Body of pancreas (tissue), 4 donors: ENCODE measurements at regions not wholly inside any gene's neighbourhood (a gene's known extent, or its start where the extent isn't known, plus 50 kb on each side); places are given as distances from the start of the nearest gene placed in this dataset.

Experiments used
- ATAC-seq: fragments of 150-250 bp; one replicate; pipeline ENCODE4 v1.9.1; 2016
- DNase-seq, 4 donors: peaks; one replicate each; pipeline ENCODE4 v3.0.0-alpha.2; 2019
- H3K27ac ChIP-seq, 4 donors: fragments of 200-600 bp; sonication (generic); 1 replicate in 3 of 4; 2 replicates in 1 of 4; pipeline versions ENCODE4 v1.5.1 to v1.6.1; 2016 to 2019; ENCODE audit warnings: mild to moderate bottlenecking in 1 of 4, mixed read lengths in 1 of 4, moderate library complexity in 1 of 4
- H3K27me3 ChIP-seq, 2 donors: fragments of 200-600 bp; sonication (generic); one replicate each; pipeline ENCODE4 v1.6.0; 2016; ENCODE audit warnings: mild to moderate bottlenecking in 1 of 2
- H3K36me3 ChIP-seq, 2 donors: fragments of 200-600 bp; sonication (generic); replicated peaks in 1 of 2; 2 replicates each; pipeline ENCODE4 v1.5.1; 2016; ENCODE audit warnings: low read depth in 2 of 2; ENCODE audit not compliant: insufficient read depth in 1 of 2
- H3K4me1 ChIP-seq: fragments of 200-600 bp; sonication (generic); one replicate; pipeline ENCODE4 v1.6.0; 2016
- H3K4me3 ChIP-seq, 2 donors: fragments of 200-600 bp; sonication (generic); 1 replicate in 1 of 2; 2 replicates in 1 of 2; pipeline ENCODE4 v1.5.1; 2016 to 2019
- H3K9me3 ChIP-seq, 3 donors: fragments of 200-600 bp; sonication (generic); 1 replicate in 2 of 3; 2 replicates in 1 of 3; pipeline ENCODE4 v1.5.1; 2016
- CTCF ChIP-seq, 7 experiments: fragments of 450-650 bp in 4 of 7; fragments of 200-600 bp in 3 of 7; sonication (generic) in 3 of 7; IDR thresholded peaks; one replicate each; pipeline ENCODE4 v1.5.1; 2016 to 2019; ENCODE audit warnings: antibody characterized with exemption in 7 of 7
- POLR2A ChIP-seq, 3 donors: fragments of 450-650 bp; IDR thresholded peaks; one replicate each; pipeline ENCODE4 v1.6.1; 2016; ENCODE audit warnings: antibody characterized with exemption in 3 of 3, mild to moderate bottlenecking in 2 of 3
- WGBS, 2 donors: methylation state at CpG; one replicate each; pipeline ENCODE4 v1.1.5; 2017; 5-methylcytosine and 5-hydroxymethylcytosine counted together
- intact Hi-C: fragments of 100-400 bp; cut with DNase I; formaldehyde crosslinking; loops from one replicate; pipeline ENCODE4 v1.15.1; 2023

GRCh38 chr18:75880266-75880665 is 452.8 kb upstream of the SMIM21 start:
- no peaks in the 10 kb centered on the region for H3K4me1 ChIP-seq
- no peak overlapping the region for H3K27ac ChIP-seq
- no peak for ATAC-seq
- H3K27me3 ChIP-seq: no peaks in the 10 kb centered on the region
- H3K9me3 ChIP-seq: no peaks in the 10 kb centered on the region
- WGBS, 2 donors: 76 to 78% methylated on average over 10 to 12 of the region's 12 CpGs
- no peak overlapping the region for H3K4me3 ChIP-seq
- TF ChIP-seq CTCF (IDR thresholded peaks at IDR 0.05) (no peak), POLR2A (IDR thresholded peaks at IDR 0.05) (no peak)
- H3K36me3 ChIP-seq: no peaks in the 10 kb centered on the region
- no peak for DNase-seq
- intact Hi-C loops: no loop called here

GRCh38 chr18:75879196-75879595 is 451.7 kb upstream of the SMIM21 start:
- no peak overlapping the region for H3K4me3 ChIP-seq
- TF ChIP-seq POLR2A (IDR thresholded peaks at IDR 0.05) (no peak), CTCF (IDR thresholded peaks at IDR 0.05) (no peak)
- WGBS, 2 donors: 29 to 48% methylated on average over 3 of the region's 3 CpGs
- H3K4me1 ChIP-seq: no peaks in the 10 kb centered on the region
- ATAC-seq (no peak), DNase-seq (no peak)
- intact Hi-C loops: no loop called here
- no peak overlapping the region for H3K27ac ChIP-seq
- no peaks in the 10 kb centered on the region for H3K27me3 ChIP-seq
- H3K36me3 ChIP-seq: no peaks in the 10 kb centered on the region
- H3K9me3 ChIP-seq: no peaks in the 10 kb centered on the region

- H3K9me3 ChIP-seq: no peaks in the 10 kb centered on the region
- H3K4me3 ChIP-seq: no peak overlapping the region
- DNase-seq (no peak), ATAC-seq (no peak)
- no peaks in the 10 kb centered on the region for H3K4me1 ChIP-seq
- WGBS, 2 donors: 67% methylated on average over 10 of the region's 10 CpGs
- intact Hi-C loops: no loop called here
- no peak for TF ChIP-seq POLR2A (IDR thresholded peaks at IDR 0.05)
- no peaks in the 10 kb centered on the region for H3K36me3 ChIP-seq
- H3K27ac ChIP-seq: no peak overlapping the region
- no peaks in the 10 kb centered on the region for H3K27me3 ChIP-seq
Measured at GRCh38 chr18:75875559-75875958, 448.1 kb upstream of the SMIM21 start.

GRCh38 chr18:75874401-75875089 is 447.0 kb upstream of the SMIM21 start:
- Histone ChIP-seq H3K36me3 (no peaks in the 10 kb centered on the region), H3K9me3 (no peaks in the 10 kb centered on the region), H3K27ac (no peak overlapping the region), H3K27me3 (no peaks in the 10 kb centered on the region), H3K4me3 (no peak overlapping the region), H3K4me1 (no peaks in the 10 kb centered on the region)
- intact Hi-C loops: no loop called here
- ATAC-seq (no peak), DNase-seq (no peak)
- 53 to 54% methylated on average over 11 of the region's 11 CpGs for WGBS, 2 donors
- TF ChIP-seq CTCF (IDR thresholded peaks at IDR 0.05) (no peak), POLR2A (IDR thresholded peaks at IDR 0.05) (no peak)

- intact Hi-C loops: no loop called here
- no peaks in the 10 kb centered on the region for H3K4me1 ChIP-seq
- ATAC-seq: no peak
- TF ChIP-seq CTCF (IDR thresholded peaks at IDR 0.05): no peak
- TF ChIP-seq POLR2A (IDR thresholded peaks at IDR 0.05): no peak
- H3K27ac ChIP-seq: no peak overlapping the region
- no peak overlapping the region for H3K4me3 ChIP-seq
- DNase-seq: no peak
- H3K27me3 ChIP-seq: no peaks in the 10 kb centered on the region
- H3K9me3 ChIP-seq: no peaks in the 10 kb centered on the region
- 55 to 59% methylated on average over 3 of the region's 3 CpGs for WGBS, 2 donors
- H3K36me3 ChIP-seq: no peaks in the 10 kb centered on the region
Measured at GRCh38 chr18:75871596-75871995, 444.1 kb upstream of the SMIM21 start.
